ENCODE measurements at regions not wholly inside any gene's neighbourhood (a gene's known extent, or its start where the extent isn't known, plus 50 kb on each side); places are given as distances from the start of the nearest gene placed in this dataset.

DNA sequence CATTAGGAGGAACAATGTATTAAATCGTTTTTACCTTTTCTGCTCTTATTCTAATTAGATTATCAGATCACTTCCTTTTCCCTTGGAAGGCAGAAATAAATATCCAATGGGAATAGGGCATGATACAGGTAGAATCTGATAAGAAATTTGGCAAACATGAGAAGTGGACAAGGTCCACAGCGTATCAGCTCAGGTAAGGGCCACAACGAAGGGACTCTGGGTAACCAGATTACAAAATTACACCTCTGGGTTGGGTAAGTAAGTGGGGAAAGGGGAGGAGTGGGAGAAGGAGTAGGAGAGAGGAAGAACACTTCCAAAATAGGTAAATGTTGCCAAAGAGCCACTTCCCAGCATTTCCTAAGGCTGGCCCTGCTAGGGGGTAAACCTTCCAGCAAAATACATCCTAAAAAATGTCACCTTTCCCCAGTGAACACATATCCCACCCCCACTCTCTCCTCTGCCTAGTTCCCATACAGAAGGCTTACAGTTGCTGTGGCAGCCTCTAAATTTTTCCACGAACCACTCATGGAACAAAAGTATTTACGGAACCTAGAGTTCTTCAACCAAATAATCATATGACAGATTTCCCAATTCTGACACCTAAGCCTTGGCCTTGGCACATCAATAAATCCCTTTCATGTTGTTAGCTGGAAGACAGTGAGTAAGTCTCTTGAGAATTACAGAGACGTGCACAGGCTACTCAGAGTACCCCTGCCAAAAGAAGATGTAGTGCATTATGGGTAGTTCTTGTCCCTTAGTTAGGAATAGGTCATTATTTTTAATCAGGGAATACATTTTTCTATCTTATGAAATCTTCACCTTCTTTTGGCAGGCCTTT lies 51.5 kb upstream of the DLX6 start:
- WGBS: 90% methylated on average over 6 of the region's 6 CpGs
- DNase-seq (ENCODE audit: low read depth in 6 of 9, low spot score in 9 of 9): no peak
- no peak overlapping the region for H3K4me3 ChIP-seq (ENCODE audit: low read length in 2 of 2)
- H3K36me3 ChIP-seq (ENCODE audit: control insufficient read depth in 2 of 2, insufficient read depth in 2 of 2, low read length in 1 of 2): no peaks in the 10 kb centered on the region
- no peaks in the 10 kb centered on the region for H3K27me3 ChIP-seq (ENCODE audit: control insufficient read depth in 2 of 2, insufficient read depth in 1 of 2, low read length in 1 of 2)
- no peaks in the 10 kb centered on the region for H3K4me1 ChIP-seq (ENCODE audit: control insufficient read depth in 2 of 2, insufficient read depth in 2 of 2, low read length in 2 of 2)
- no peak overlapping the region for H3K27ac ChIP-seq (ENCODE audit: low read depth in 1 of 2, low read length in 1 of 2)
- no peaks in the 10 kb centered on the region for H3K9me3 ChIP-seq (ENCODE audit: control insufficient read depth in 2 of 2, insufficient read depth in 1 of 2, low read length in 1 of 2)
